ENCODE measurements at regions not wholly inside any gene's neighbourhood (a gene's known extent, or its start where the extent isn't known, plus 50 kb on each side); places are given as distances from the start of the nearest gene placed in this dataset.
A peak's percentile ranks its signal among the peaks of the same experiment; 100 is the strongest.

- TF ChIP-seq, protein P1, sequence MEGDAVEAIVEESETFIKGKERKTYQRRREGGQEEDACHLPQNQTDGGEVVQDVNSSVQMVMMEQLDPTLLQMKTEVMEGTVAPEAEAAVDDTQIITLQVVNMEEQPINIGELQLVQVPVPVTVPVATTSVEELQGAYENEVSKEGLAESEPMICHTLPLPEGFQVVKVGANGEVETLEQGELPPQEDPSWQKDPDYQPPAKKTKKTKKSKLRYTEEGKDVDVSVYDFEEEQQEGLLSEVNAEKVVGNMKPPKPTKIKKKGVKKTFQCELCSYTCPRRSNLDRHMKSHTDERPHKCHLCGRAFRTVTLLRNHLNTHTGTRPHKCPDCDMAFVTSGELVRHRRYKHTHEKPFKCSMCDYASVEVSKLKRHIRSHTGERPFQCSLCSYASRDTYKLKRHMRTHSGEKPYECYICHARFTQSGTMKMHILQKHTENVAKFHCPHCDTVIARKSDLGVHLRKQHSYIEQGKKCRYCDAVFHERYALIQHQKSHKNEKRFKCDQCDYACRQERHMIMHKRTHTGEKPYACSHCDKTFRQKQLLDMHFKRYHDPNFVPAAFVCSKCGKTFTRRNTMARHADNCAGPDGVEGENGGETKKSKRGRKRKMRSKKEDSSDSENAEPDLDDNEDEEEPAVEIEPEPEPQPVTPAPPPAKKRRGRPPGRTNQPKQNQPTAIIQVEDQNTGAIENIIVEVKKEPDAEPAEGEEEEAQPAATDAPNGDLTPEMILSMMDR (IDR thresholded peaks at IDR 0.05): no peak
- Histone ChIP-seq H3K9me3 (no peaks in the 10 kb centered on the region), H3K27ac (no peak overlapping the region), H3K4me3 (no peak overlapping the region), H3K4me1 (no peaks in the 10 kb centered on the region), H3K36me3 (no peaks in the 10 kb centered on the region), H3K27me3 (ENCODE audit: low read depth) (no peaks in the 10 kb centered on the region)
- DNase-seq (no peak), ATAC-seq (peak; percentile 7 to 58)
- intact Hi-C loops (cut with DNase I): no loop called here
These were observed 1277.2 kb downstream of the JRKL start for GRCh38 chr11:97667057-97667456.

GRCh38 chr11:97683733-97684132 lies 1293.9 kb downstream of the JRKL start:
- TF ChIP-seq, protein P1 (IDR thresholded peaks at IDR 0.05): no peak
- ATAC-seq (no peak), DNase-seq (no peak)
- Histone ChIP-seq H3K27me3 (ENCODE audit: low read depth) (no peaks in the 10 kb centered on the region), H3K4me1 (no peaks in the 10 kb centered on the region), H3K36me3 (no peaks in the 10 kb centered on the region), H3K27ac (no peak overlapping the region), H3K4me3 (no peak overlapping the region), H3K9me3 (no peaks in the 10 kb centered on the region)
- intact Hi-C loops (cut with DNase I): no loop called here

DNA sequence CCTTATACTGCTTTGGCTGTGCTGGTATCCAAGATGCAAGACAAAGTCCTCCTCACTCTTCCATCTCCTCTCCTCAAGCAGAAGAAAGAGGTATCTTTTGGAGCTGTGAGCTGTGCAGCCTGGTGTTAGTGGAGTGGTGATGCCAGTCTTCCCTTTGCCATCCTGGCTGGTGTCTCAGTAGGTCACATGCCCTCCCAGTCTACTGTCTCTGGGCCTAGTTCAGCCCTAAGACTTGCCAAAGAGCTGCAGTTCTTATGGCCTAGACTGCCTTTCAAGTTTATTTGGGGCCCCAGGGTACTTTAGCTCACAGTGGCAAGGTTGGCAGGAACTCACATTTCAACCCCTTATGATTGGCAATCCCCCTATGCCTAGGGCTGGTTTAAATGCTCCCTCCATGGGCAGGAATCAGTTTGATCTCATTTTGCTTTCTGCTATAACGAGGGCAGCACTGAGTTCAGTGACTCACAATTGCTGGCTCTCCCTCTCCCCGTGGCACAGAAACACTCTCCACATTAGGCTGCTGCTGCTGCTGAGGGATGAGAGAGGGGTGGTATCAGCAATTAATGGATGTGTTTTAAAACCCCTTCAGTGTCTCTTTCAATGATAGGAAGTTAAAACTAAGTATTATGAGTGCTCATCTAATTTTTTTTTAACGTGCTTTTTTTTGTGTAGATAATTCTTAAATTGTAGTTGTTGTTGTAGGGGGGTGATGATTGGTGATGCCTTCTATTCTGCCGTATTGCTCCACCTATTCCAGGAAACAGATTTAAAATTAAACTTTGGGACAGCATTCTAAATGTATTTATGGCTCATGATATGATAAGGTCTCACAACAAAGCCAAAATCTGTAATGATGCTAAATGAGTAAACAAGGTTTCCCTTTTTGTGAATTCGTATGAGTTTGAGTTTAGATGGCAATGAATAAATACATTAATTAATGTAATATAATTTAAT lies 1295.0 kb downstream of the JRKL start:
- no peaks in the 10 kb centered on the region for H3K4me1 ChIP-seq
- H3K36me3 ChIP-seq: no peaks in the 10 kb centered on the region
- ATAC-seq: no peak
- H3K27ac ChIP-seq: no peak overlapping the region
- H3K9me3 ChIP-seq: no peaks in the 10 kb centered on the region
- no peak for DNase-seq
- no peak overlapping the region for H3K4me3 ChIP-seq
- intact Hi-C loops (cut with DNase I): no loop called here
- H3K27me3 ChIP-seq (ENCODE audit: low read depth): no peaks in the 10 kb centered on the region
- TF ChIP-seq, protein P1 (IDR thresholded peaks at IDR 0.05): no peak

- DNase-seq (no peak), ATAC-seq (no peak)
- H3K4me3 ChIP-seq: no peak overlapping the region
These were observed 1295.9 kb downstream of the JRKL start for GRCh38 chr11:97685695-97686094.

GRCh38 chr11:97687111-97687510 lies 1297.3 kb downstream of the JRKL start:
- H3K27me3 ChIP-seq (ENCODE audit: low read depth): no peaks in the 10 kb centered on the region
- no peaks in the 10 kb centered on the region for H3K36me3 ChIP-seq
- TF ChIP-seq, protein P1 (IDR thresholded peaks at IDR 0.05): no peak

More at GRCh38 chr11:97685695-97686094, 1295.9 kb downstream of the JRKL start:
- Histone ChIP-seq H3K27me3 (ENCODE audit: low read depth) (no peaks in the 10 kb centered on the region), H3K9me3 (no peaks in the 10 kb centered on the region), H3K36me3 (no peaks in the 10 kb centered on the region), H3K4me1 (no peaks in the 10 kb centered on the region), H3K27ac (no peak overlapping the region)
- TF ChIP-seq, protein P1 (IDR thresholded peaks at IDR 0.05): no peak
- intact Hi-C loops (cut with DNase I): no loop called here

More at GRCh38 chr11:97687111-97687510, 1297.3 kb downstream of the JRKL start:
- no peak overlapping the region for H3K27ac ChIP-seq
- DNase-seq (no peak), ATAC-seq (no peak)
- no peaks in the 10 kb centered on the region for H3K9me3 ChIP-seq
- intact Hi-C loops (cut with DNase I): no loop called here
- H3K4me1 ChIP-seq: no peaks in the 10 kb centered on the region
- H3K4me3 ChIP-seq: no peak overlapping the region
